GM21390 (cell line): ENCODE measurements at regions not wholly inside any gene's neighbourhood (a gene's known extent, or its start where the extent isn't known, plus 50 kb on each side); places are given as distances from the start of the nearest gene placed in this dataset.
"Not testable (repeated sequence)": the region's sequence is repeated elsewhere in the genome, so short reads cannot be mapped to it uniquely, and the experiment has no call there.

ENCODE experiments used
- ATAC-seq: cut with Tn5 transposase; IDR thresholded peaks from one replicate; pipeline ENCODE4 v1.9.1; 2021; ENCODE audit not compliant: unreplicated experiment

GRCh38 chr4:81740487-81740886 is 268.8 kb upstream of the RASGEF1B start:
- no peak for ATAC-seq

GRCh38 chr4:81738891-81739290 is 267.2 kb upstream of the RASGEF1B start:
- no peak for ATAC-seq

DNA sequence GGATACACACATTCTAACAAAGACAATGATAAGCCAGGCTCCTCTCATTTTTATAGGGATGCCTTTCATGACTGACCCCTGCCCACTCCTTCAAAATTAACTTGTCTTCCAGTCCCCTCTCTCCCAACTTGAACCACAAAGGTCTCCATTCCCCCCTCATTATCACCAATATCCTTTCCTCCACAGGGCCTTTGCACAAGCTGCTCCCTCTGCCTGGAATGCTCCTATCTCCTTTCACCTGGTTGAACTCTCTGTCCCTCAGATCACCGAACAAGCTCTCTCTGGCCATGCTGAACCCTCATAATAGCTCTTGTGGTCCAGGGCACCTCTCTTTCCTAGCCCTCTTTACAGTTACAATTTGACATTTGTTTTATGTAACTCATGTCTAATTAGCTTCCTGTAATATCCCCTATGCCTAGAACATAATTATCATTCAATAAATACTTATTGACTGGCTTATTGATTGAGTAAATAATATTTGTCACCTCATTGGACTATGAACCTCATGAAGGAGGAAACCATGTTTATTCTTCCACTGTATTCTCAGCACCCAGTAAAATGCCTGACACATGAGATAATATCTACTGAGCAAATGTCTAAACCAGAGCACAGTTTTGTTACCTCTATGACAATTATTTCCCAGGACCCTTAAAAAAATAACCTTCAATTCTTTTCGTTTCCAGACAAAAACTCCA is 266.3 kb upstream of the RASGEF1B start:
- ATAC-seq: no peak

DNA sequence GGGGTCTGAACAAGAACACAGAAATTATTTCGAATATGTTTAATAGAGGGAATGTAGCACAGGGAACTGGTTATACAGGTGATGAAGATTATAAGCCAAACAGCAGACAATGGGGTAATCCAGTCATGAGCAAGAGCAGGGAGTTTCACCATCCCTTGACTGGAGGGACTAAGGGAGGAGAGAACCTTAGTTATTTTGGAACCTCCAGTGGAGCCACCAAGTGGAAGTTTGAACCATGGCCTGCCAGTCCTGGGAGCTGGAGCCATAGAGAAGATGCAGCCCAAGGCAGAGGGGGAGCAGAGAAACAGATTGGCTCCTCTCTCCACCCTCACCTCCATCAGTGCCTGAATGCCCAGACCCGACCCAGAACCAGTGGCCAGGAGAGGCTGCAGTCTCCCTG is 264.6 kb upstream of the RASGEF1B start:
- no peak for ATAC-seq

DNA sequence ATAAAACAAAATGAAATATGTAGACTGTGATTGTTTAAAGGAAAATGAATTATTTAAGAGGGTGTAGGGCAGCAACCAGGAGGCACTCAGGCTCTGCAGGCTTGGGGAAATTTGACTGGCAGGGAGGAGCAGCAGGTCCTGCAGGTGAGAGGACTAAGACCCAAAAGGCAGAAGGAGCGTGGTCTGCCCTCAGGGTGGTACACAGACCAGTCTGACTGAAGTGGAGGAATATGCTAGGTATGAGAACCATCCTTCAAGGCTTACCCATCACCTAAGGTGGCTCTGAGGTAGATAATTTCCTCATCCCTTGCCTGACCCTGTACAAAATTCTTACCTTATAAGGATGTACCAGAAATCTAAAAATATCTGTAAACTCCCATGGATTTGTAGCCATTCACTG is 261.3 kb upstream of the RASGEF1B start:
- no peak for ATAC-seq

- peak; percentile 96 for ATAC-seq
These were observed 253.2 kb upstream of the RASGEF1B start for GRCh38 chr4:81724925-81725329.

DNA sequence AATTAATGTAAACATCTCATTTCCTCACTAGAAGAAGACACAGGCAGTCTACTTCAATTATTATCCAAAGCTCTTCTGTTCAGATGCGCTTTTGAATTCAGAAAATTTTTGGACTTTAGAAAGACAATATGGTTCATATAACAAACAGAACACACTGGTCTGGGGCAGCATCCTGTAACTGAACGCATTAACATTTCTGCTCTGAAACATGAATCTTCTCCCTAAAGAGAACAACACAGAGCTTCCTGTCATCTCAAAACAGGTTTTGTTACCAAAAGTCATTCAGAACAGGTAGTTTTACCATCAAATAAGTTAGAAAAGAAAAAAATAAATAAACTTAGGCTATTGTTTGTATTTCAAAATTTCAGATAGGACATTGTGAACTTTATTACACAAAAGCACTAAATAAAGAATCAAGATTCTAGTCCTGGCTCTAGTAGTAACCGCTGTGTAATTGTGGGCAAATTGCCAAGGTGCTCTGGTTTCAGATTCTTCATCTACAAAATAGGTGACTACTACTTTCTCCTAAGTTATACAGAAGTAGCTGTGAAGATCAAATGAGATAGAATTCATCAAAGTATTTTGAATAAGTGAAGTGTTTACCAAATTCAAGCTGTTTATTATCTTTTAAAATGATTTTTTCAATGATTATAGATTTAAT is 252.3 kb upstream of the RASGEF1B start:
- no peak for ATAC-seq

DNA sequence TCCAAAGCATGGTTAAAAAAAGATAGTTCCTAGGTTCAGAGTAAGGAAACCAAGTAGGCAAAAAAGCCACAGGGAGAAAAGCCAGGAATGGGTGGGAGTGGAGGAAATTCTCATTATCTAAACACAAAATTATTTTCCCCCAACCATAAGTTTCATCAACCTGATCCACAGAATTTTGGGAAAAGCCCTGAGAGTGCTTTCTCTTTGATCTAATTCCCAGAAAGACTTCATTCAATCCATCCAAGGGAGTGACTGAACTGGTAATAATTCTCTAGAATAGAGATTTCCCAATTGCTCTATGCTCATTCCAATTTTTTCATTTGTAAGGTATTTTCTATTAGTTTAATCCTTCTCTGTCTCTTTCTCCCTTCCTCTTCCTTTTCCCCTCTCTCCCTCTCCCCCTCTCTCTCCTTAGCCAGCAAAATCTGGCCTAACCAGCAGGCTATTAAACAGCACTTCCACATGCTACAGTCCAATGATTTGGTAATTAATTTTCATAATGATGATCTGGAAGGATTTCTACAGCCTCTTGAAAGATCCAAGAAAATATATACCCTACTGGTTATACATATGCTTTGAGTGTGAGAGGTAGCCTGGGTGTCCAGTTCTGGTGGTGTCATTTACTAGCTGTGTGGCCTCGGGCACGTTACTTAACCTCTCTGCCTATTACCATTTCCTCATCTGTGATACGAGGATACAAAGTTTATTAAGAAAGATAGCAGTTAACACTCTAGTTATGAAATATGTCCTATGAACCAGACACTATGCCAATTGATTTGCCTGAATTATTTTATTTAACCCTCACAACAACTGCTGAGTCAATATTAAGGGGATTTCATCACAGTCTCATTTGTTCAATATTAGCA is 251.5 kb upstream of the RASGEF1B start:
- no peak for ATAC-seq

DNA sequence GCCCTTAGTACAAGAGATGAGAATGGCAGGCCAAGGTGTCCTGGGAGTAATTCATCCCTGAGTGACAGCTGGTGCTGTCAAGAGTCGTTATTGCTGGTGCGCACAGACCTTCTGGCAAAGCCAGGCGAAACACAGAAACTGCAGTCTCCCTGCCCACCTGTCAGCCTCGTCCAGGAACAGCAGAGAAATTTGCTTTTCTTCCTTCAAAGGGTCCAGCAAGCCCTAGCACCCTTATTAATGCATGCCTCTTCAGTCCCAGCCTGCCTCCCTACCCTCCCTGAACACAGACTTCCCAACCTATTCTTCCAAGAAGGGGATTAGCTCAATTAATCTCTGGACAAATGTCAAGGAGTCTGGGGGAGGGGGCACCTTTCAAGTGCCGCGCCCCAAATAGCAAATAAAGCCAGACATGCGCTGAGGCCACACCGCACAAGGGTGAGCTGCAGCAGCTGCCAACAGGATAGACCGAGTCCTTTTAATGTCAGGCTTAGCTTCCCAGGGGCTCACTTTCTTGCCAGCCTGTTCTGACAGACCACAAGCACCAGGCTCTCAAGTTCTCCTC is 250.7 kb upstream of the RASGEF1B start:
- ATAC-seq: no peak

DNA sequence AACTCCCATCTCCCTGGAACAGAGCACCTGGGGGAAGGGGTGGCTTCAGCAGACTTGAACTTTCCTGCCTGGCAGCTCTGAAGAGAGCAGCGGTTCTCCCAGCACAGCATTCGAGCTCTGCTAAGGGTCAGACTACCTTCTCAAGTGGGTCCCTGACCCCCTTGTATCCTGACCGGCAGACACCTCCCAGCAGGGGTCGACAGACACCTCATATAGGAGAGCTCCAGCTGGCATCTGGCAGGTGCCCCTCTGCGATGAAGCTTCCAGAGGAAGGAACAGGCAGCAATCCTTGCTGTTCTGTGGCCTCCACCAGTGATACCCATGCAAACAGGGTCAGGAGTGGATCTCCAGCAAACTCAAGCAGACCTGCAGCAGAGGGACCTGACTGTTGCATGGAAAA is 244.1 kb upstream of the RASGEF1B start:
- no peak for ATAC-seq

DNA sequence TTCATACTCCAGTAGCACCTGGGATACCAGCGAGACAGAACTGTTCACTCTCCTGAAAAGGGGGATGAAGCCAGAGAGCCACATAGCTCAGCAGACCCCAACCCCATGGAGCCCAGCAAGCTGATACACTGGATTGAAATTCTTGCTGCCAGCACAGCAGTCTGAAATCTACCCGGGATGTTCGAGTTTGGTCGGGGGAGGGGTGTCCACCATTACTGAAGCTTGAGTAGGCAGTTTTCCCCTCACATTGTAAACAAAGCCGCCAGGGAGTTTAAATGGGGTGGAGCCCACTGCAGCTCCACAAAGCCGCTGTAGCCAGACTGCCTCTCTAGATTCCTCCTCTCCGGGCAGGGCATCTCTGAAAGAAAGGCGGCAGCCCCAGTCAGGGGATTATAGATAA is 243.7 kb upstream of the RASGEF1B start:
- ATAC-seq: not testable (repeated sequence)

GRCh38 chr4:81714291-81714690 is 242.6 kb upstream of the RASGEF1B start:
- ATAC-seq: no peak

DNA sequence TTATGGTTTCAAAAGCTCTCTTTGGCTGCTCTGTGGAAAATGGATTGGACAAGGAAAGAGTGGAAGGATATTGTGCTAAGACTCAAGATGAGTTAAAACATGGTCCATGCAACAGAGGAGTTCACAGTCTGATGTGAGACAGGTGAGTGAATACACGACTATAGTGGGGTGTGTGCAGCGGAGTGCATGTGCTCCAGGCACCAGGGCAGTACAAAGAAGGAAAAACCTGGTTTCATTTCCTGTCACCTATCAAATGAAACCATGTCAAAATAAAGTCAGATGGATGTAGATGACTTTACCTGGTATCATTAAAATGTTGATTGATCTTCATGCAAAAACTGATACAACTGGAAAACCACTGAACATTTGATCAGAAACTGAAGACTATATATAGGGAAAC is 241.0 kb upstream of the RASGEF1B start:
- ATAC-seq: no peak

GRCh38 chr4:81704461-81704860 is 232.8 kb upstream of the RASGEF1B start:
- no peak for ATAC-seq

DNA sequence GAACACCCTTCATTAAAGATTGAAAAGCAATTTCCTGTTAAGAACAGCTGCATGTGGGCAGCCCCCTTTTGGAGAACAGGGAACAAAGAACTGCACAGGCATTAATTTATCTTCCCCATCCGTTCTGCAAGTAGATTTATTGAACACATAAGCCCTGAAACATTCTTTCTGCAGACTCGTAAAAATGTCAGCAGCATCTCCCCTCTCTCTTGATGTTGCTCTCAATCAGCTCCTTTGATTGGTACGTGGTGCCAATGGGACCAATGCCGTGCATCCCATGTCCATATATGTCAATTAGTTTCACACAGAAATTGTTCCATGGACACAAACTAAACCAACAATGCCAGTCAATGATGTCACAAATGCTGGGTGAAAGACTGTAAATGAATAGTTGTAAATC is 228.5 kb upstream of the RASGEF1B start:
- no peak for ATAC-seq

DNA sequence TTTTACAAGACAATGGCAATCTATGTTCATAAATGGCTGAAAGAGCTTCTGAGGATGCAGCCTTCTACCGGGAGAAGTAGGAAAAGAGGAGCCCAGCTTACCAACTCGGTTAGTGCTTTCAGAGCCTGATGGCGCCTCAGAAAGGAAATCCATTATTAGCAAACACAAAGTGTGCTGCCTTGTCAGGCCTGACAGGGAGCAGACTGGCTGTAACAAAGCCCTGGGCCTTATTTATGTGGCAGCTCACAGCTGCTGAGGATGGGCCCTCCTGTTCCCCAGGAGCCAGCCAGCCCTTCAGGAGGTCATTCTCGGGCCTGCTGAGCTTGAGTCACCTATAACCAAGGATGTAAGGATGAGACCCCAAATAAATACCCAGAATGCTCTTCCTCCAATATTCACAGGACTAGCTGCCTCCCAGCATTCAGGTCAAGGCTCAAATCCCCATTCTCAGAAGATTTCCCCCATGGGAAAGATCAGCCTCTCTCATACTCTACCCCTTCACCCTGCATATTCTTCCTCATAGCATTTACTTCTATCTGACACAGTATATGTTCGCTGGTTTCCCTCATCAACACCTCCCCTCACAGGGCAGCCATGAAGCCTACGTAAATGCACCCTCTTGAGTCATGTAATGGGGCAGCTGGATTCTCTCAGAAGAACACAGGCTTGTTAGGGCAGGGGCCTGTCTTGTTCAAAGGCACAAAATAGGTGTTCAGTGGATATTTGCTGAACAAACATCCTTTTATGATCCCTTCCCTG is 227.0 kb upstream of the RASGEF1B start:
- no peak for ATAC-seq

DNA sequence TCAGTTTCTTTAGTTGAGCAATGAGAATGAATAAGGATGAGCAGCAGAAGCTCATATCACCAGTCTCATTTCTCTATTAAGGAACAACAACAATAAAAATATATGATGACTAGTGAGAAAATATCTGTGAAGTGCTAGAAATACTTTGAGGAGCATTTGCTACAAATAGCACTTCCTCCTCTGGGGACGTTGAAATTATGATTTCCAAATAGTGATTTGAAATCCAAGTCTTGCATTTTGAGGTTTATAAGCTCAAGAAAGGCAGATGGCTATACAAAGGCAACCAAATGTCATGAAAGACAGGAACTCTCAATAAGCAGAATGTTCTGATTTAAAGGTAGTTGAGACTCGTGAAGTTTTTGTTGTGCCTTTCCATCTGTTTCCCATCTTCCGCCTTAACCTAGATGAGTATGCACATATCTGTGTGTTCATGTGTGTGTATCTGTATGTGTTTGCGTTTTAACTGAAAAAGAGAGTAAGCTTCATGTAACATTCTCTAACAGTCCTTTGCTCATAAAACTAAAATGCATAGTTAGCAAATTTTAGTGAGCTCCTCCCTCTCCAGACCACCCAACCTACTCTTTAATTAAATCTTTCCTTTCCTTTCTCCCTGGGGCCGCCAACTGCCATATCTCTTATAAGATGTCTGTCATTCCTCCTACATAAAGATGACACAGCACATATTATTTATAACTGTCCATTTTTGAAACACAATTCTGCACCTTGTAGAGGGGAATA is 222.6 kb upstream of the RASGEF1B start:
- no peak for ATAC-seq

GRCh38 chr4:81690871-81691270 is 219.2 kb upstream of the RASGEF1B start:
- ATAC-seq: no peak

DNA sequence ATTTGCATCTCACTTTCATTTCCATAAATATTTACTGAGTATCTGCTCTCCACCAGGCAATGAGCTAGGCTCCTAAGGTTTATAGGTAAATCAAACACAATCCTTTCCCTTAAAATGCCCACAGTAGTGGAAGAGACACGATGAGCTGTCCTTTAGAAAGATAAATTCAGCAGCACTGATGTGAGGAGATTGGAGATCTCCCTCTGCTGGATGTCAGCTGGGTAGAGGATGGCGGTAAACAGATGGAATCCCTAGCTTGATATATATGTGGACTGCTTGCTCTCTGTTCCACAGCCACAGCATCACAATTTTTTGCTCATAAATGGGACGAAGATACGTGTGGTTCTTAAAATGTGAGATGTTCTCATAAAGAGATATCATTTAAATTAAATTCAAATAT is 216.4 kb upstream of the RASGEF1B start:
- no peak for ATAC-seq

GRCh38 chr4:81687471-81687870 is 215.8 kb upstream of the RASGEF1B start:
- ATAC-seq: no peak
